WTC11 (cell line): ENCODE measurements at regions not wholly inside any gene's neighbourhood (a gene's known extent, or its start where the extent isn't known, plus 50 kb on each side); places are given as distances from the start of the nearest gene placed in this dataset.

ENCODE experiments used
- ATAC-seq: fragments of 200-7000 bp; cut with Tn5 transposase; 2 replicates; pipeline ENCODE4 v1.10.0; 2021; ENCODE audit warnings: mild to moderate bottlenecking, moderate library complexity
- CTCF ChIA-PET: fragments of 300-600 bp; sonication (Branson Sonifier 250); formaldehyde crosslinking; loops from one replicate; lab custom pipeline; 2021; ENCODE audit warnings: antibody characterized with exemption; lab: Charles Lee
- POLR2A ChIA-PET: fragments of 350-600 bp; sonication (Branson Sonifier 250); formaldehyde crosslinking; loops from one replicate; lab custom pipeline; 2021; ENCODE audit warnings: antibody characterized with exemption; lab: Charles Lee
- DNase-seq: peaks from one replicate; pipeline ENCODE4 v3.0.0; 2021; ENCODE audit warnings: low spot score
- H3K27ac Mint-ChIP-seq: 2 replicates; pipeline ENCODE4 v1.8.0; 2021; ENCODE audit warnings: mixed read lengths
- H3K27me3 Mint-ChIP-seq: 2 replicates; pipeline ENCODE4 v1.8.0; 2021; ENCODE audit warnings: low read depth, mild to moderate bottlenecking, moderate library complexity, mixed read lengths
- H3K36me3 Mint-ChIP-seq: 2 replicates; pipeline ENCODE4 v1.8.0; 2021; ENCODE audit warnings: mixed read lengths
- H3K4me1 Mint-ChIP-seq: 2 replicates; pipeline ENCODE4 v1.8.0; 2022; ENCODE audit warnings: mixed read lengths
- H3K4me3 Mint-ChIP-seq: 2 replicates; pipeline ENCODE4 v1.8.0; 2021; ENCODE audit warnings: mild to moderate bottlenecking, moderate library complexity, mixed read lengths
- H3K9me3 Mint-ChIP-seq: 2 replicates; pipeline ENCODE4 v1.8.0; 2021; ENCODE audit warnings: mixed read lengths
- ELF4 ChIP-seq: sonication (generic); formaldehyde crosslinking; IDR thresholded peaks from 2 replicates; pipeline ENCODE4 v1.8.1; 2022; ENCODE audit warnings: low read depth, mild to moderate bottlenecking, moderate library complexity, missing genetic modification reagents
- GTF2I ChIP-seq: fragments of 250-450 bp; sonication (Bioruptor Pico); conservative IDR thresholded peaks from 2 replicates; pipeline ENCODE4 v1.4.0; 2021; ENCODE audit warnings: mild to moderate bottlenecking
- MYBL2 ChIP-seq: sonication (generic); formaldehyde crosslinking; IDR thresholded peaks from 2 replicates; pipeline ENCODE4 v1.8.1; 2023; ENCODE audit warnings: mild to moderate bottlenecking, moderate library complexity, missing genetic modification reagents
- NFATC4 ChIP-seq: fragments of 250-450 bp; sonication (Bioruptor Pico); IDR thresholded peaks from 2 replicates; pipeline ENCODE4 v1.9.0; 2021; ENCODE audit warnings: mild to moderate bottlenecking
- NFYB ChIP-seq: sonication (generic); formaldehyde crosslinking; conservative IDR thresholded peaks from 2 replicates; pipeline ENCODE4 v1.8.0; 2022; ENCODE audit warnings: low read depth, missing genetic modification reagents
- NR1H2 ChIP-seq: sonication (generic); formaldehyde crosslinking; IDR thresholded peaks from 2 replicates; pipeline ENCODE4 v1.9.0; 2021; ENCODE audit warnings: mild to moderate bottlenecking, moderate library complexity, missing genetic modification reagents
- SMAD3 ChIP-seq: sonication (generic); formaldehyde crosslinking; IDR thresholded peaks from 2 replicates; pipeline ENCODE4 v1.8.0; 2022; ENCODE audit warnings: missing genetic modification reagents, mild to moderate bottlenecking, borderline replicate concordance
- ZBTB21 ChIP-seq: sonication (generic); formaldehyde crosslinking; IDR thresholded peaks from 2 replicates; pipeline ENCODE4 v1.8.1; 2023; ENCODE audit warnings: mild to moderate bottlenecking, missing genetic modification reagents, borderline replicate concordance
- ZNF219 ChIP-seq: sonication (generic); formaldehyde crosslinking; IDR thresholded peaks from 2 replicates; pipeline ENCODE4 v1.8.0; 2023; ENCODE audit warnings: missing genetic modification reagents, mild to moderate bottlenecking, borderline replicate concordance
- TF ChIP-seq, protein P1 (sequence below): sonication (generic); formaldehyde crosslinking; IDR thresholded peaks from 2 replicates; pipeline ENCODE4 v1.8.1; 2022; ENCODE audit warnings: low read depth, missing genetic modification reagents, borderline replicate concordance
- TF ChIP-seq, protein P2 (sequence below): sonication (generic); formaldehyde crosslinking; IDR thresholded peaks from 2 replicates; pipeline ENCODE4 v1.8.0; 2023; ENCODE audit warnings: mild to moderate bottlenecking, missing genetic modification reagents
- TF ChIP-seq, protein P3 (sequence below): sonication (generic); formaldehyde crosslinking; conservative IDR thresholded peaks from 2 replicates; pipeline ENCODE4 v1.8.1; 2022; ENCODE audit warnings: mild to moderate bottlenecking, missing genetic modification reagents
- TF ChIP-seq, protein P4 (sequence below): fragments of 250-450 bp; sonication (Bioruptor Pico); IDR thresholded peaks from 2 replicates; pipeline ENCODE4 v1.9.0; 2021; ENCODE audit warnings: mild to moderate bottlenecking, borderline replicate concordance

DNA sequence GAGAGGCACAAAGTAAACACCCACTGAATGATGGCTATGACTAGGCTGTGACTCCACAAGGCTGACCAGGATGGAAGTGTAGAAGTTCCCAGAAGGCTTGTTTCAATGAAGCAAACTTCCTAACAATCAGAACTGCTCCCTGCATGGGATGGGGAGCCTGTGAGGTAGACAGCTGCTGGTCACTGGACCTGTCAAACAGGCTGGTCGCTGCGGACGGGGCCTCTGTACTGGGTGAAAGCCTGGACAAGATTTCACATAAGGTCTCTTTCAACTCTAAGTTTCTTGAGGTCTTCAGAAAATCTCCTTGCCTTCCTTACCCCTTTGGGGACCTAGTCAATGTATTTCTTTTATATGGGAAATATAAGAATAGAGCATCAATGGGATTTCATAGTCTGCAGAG is 438.2 kb downstream of the BUD13 start:
- ATAC-seq (no peak), DNase-seq (no peak)
- no peak overlapping the region for H3K4me3 Mint-ChIP-seq
- peaks cover 19% of the 10 kb centered on the region for H3K4me1 Mint-ChIP-seq
- POLR2A ChIA-PET, result interaction anchor here (0.7 kb wide), 1 partner anchor 24 kb away, joined by 8 read pairs; no protein-coding TSS in a partner anchor
- H3K27ac Mint-ChIP-seq, result no peak overlapping the region
- H3K36me3 Mint-ChIP-seq, result peaks cover 7% of the 10 kb centered on the region; the same call in 1 of the 2 replicates
- CTCF ChIA-PET, result interaction anchor here (1.1 to 1.9 kb wide), 2 partner anchors 165 to 179 kb away, joined by 4 read pairs; no protein-coding TSS in a partner anchor
- no peak for TF ChIP-seq ZNF219
- no peak for TF ChIP-seq ELF4 (CRISPR knock-in tag)
- no peaks in the 10 kb centered on the region for H3K27me3 Mint-ChIP-seq
- H3K9me3 Mint-ChIP-seq, result peaks cover 15% of the 10 kb centered on the region

DNA sequence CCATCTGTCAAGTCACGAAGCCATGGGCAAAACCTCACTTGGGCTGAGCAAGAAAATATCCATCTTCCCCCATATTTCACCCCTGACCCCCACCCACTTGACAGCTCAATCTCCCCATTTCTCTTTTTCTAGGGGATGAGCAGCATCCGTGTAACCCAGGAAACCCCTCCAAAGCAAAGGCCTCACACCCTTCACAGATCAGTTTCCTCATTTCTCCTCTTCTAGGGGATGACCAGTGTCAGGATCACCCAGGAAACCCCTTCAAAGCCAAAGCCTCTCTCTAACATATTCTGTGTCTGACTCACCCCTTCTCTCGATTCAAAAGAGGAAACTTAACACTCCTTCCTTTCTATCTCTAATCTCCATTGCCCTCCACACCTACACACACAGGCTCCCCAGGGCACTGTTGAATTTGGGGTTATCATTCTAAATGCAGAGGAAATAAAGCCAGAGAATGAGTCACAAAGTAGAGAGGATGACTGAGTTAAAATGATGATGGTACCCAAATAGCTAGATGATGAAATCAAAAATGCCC is 439.7 kb downstream of the BUD13 start:
- H3K36me3 Mint-ChIP-seq, result peaks cover 7% of the 10 kb centered on the region; the same call in 1 of the 2 replicates
- no peak overlapping the region for H3K4me3 Mint-ChIP-seq
- TF ChIP-seq NR1H2 (no peak), ZBTB21 (CRISPR knock-in tag) (no peak)
- ChIA-PET CTCF (interaction anchor here (1.9 kb wide), 1 partner anchor 166 kb away, joined by 4 read pairs; no protein-coding TSS in a partner anchor), POLR2A (no interaction called here)
- H3K27me3 Mint-ChIP-seq, result peaks cover 3% of the 10 kb centered on the region; the same call in 1 of the 2 replicates
- peaks cover 19% of the 10 kb centered on the region for H3K4me1 Mint-ChIP-seq
- ATAC-seq (no peak), DNase-seq (no peak)
- H3K27ac Mint-ChIP-seq, result no peak overlapping the region
- peaks cover 15% of the 10 kb centered on the region for H3K9me3 Mint-ChIP-seq

DNA sequence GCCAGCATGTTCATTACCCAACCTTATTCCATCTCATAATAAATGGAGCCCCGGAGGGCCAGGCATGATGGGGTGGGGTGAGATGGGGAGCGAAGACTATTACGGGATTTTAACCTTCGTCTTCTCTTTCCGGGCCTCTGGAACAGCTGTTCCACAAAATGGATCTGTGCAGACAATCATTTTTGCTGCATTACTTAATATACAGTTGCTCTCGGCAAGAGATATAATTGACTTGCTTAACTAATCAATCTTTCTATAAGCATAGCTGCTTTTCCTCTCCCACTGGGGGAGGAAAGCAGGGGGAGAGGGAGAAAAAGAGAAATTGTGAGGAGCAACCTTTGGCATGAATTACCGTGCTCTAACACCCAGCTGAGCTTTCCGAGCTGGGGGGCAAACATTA is 440.4 kb downstream of the BUD13 start:
- no peak overlapping the region for H3K27ac Mint-ChIP-seq
- H3K4me1 Mint-ChIP-seq, result peaks cover 19% of the 10 kb centered on the region
- POLR2A ChIA-PET, result no interaction called here
- CTCF ChIA-PET, result interaction anchor here (1.0 to 1.1 kb wide), 2 partner anchors 51 to 167 kb away, joined by 3 read pairs; no protein-coding TSS in a partner anchor
- peaks cover 1% of the 10 kb centered on the region; the same call in 1 of the 2 replicates for H3K36me3 Mint-ChIP-seq
- DNase-seq (no peak), ATAC-seq (no peak)
- H3K4me3 Mint-ChIP-seq, result no peak overlapping the region
- TF ChIP-seq NFATC4 (CRISPR knock-in tag) (no peak), MYBL2 (CRISPR knock-in tag) (no peak), GTF2I (no peak), NR1H2 (no peak), SMAD3 (CRISPR knock-in tag) (no peak), NFYB (CRISPR knock-in tag) (no peak)
- TF ChIP-seq, protein P1, sequence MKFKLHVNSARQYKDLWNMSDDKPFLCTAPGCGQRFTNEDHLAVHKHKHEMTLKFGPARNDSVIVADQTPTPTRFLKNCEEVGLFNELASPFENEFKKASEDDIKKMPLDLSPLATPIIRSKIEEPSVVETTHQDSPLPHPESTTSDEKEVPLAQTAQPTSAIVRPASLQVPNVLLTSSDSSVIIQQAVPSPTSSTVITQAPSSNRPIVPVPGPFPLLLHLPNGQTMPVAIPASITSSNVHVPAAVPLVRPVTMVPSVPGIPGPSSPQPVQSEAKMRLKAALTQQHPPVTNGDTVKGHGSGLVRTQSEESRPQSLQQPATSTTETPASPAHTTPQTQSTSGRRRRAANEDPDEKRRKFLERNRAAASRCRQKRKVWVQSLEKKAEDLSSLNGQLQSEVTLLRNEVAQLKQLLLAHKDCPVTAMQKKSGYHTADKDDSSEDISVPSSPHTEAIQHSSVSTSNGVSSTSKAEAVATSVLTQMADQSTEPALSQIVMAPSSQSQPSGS (CRISPR knock-in tag), result no peak
- TF ChIP-seq, protein P2, sequence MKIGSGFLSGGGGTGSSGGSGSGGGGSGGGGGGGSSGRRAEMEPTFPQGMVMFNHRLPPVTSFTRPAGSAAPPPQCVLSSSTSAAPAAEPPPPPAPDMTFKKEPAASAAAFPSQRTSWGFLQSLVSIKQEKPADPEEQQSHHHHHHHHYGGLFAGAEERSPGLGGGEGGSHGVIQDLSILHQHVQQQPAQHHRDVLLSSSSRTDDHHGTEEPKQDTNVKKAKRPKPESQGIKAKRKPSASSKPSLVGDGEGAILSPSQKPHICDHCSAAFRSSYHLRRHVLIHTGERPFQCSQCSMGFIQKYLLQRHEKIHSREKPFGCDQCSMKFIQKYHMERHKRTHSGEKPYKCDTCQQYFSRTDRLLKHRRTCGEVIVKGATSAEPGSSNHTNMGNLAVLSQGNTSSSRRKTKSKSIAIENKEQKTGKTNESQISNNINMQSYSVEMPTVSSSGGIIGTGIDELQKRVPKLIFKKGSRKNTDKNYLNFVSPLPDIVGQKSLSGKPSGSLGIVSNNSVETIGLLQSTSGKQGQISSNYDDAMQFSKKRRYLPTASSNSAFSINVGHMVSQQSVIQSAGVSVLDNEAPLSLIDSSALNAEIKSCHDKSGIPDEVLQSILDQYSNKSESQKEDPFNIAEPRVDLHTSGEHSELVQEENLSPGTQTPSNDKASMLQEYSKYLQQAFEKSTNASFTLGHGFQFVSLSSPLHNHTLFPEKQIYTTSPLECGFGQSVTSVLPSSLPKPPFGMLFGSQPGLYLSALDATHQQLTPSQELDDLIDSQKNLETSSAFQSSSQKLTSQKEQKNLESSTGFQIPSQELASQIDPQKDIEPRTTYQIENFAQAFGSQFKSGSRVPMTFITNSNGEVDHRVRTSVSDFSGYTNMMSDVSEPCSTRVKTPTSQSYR (CRISPR knock-in tag), result no peak
- TF ChIP-seq, protein P3, sequence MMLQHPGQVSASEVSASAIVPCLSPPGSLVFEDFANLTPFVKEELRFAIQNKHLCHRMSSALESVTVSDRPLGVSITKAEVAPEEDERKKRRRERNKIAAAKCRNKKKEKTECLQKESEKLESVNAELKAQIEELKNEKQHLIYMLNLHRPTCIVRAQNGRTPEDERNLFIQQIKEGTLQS (CRISPR knock-in tag), result no peak
- TF ChIP-seq, protein P4, sequence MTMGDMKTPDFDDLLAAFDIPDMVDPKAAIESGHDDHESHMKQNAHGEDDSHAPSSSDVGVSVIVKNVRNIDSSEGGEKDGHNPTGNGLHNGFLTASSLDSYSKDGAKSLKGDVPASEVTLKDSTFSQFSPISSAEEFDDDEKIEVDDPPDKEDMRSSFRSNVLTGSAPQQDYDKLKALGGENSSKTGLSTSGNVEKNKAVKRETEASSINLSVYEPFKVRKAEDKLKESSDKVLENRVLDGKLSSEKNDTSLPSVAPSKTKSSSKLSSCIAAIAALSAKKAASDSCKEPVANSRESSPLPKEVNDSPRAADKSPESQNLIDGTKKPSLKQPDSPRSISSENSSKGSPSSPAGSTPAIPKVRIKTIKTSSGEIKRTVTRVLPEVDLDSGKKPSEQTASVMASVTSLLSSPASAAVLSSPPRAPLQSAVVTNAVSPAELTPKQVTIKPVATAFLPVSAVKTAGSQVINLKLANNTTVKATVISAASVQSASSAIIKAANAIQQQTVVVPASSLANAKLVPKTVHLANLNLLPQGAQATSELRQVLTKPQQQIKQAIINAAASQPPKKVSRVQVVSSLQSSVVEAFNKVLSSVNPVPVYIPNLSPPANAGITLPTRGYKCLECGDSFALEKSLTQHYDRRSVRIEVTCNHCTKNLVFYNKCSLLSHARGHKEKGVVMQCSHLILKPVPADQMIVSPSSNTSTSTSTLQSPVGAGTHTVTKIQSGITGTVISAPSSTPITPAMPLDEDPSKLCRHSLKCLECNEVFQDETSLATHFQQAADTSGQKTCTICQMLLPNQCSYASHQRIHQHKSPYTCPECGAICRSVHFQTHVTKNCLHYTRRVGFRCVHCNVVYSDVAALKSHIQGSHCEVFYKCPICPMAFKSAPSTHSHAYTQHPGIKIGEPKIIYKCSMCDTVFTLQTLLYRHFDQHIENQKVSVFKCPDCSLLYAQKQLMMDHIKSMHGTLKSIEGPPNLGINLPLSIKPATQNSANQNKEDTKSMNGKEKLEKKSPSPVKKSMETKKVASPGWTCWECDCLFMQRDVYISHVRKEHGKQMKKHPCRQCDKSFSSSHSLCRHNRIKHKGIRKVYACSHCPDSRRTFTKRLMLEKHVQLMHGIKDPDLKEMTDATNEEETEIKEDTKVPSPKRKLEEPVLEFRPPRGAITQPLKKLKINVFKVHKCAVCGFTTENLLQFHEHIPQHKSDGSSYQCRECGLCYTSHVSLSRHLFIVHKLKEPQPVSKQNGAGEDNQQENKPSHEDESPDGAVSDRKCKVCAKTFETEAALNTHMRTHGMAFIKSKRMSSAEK (CRISPR knock-in tag), result no peak
- peaks cover 8% of the 10 kb centered on the region for H3K9me3 Mint-ChIP-seq
- peaks cover 3% of the 10 kb centered on the region; the same call in 1 of the 2 replicates for H3K27me3 Mint-ChIP-seq
